Stomach (tissue), 8 donors: ENCODE measurements at regions not wholly inside any gene's neighbourhood (a gene's known extent, or its start where the extent isn't known, plus 50 kb on each side); places are given as distances from the start of the nearest gene placed in this dataset.
A peak's percentile ranks its signal among the peaks of the same experiment; 100 is the strongest.

Experiments used
- DNase-seq, 2 donors: peaks; one replicate each; pipeline versions ENCODE4 v3.0.0 to v3.0.0-alpha.2; 2013 to 2019
- H3K27ac ChIP-seq, 5 donors: fragments of 200-600 bp in 4 of 5; sonication (generic) in 4 of 5; one replicate each; pipeline ENCODE4 v1.5.1; 2013 to 2019; ENCODE audit warnings: mild to moderate bottlenecking in 1 of 5, moderate library complexity in 1 of 5
- H3K27me3 ChIP-seq, 3 donors: fragments of 200-600 bp; sonication (generic); one replicate each; pipeline ENCODE4 v1.5.1; 2017 to 2019; ENCODE audit warnings: mixed run types in 1 of 3
- H3K36me3 ChIP-seq, 4 donors: fragments of 200-600 bp; sonication (generic); 1 replicate in 3 of 4; 2 replicates in 1 of 4; pipeline ENCODE4 v1.5.1; 2016 to 2019
- H3K4me1 ChIP-seq, 4 donors: fragments of 200-600 bp; sonication (generic); one replicate each; pipeline ENCODE4 v1.5.1; 2016 to 2019
- H3K4me3 ChIP-seq, 4 donors: fragments of 200-600 bp; sonication (generic) in 3 of 4; one replicate each; pipeline ENCODE4 v1.5.1; 2016 to 2019; ENCODE audit warnings: mild to moderate bottlenecking in 1 of 4
- H3K9me3 ChIP-seq, 4 donors: fragments of 200-600 bp; sonication (generic); one replicate each; pipeline ENCODE4 v1.5.1; 2016 to 2019
- EP300 ChIP-seq: sonication (generic); formaldehyde crosslinking; IDR thresholded peaks from one replicate; pipeline ENCODE4 v1.6.1; 2017; ENCODE audit warnings: antibody characterized with exemption
- POLR2A ChIP-seq, 4 donors: fragments of 450-650 bp; IDR thresholded peaks; one replicate each; pipeline ENCODE4 v1.6.1; 2016; ENCODE audit warnings: antibody characterized with exemption in 4 of 4, control low read depth in 2 of 4, mild to moderate bottlenecking in 1 of 4, moderate library complexity in 1 of 4
- POLR2AphosphoS5 ChIP-seq, 3 donors: sonication (generic); formaldehyde crosslinking; IDR thresholded peaks; one replicate each; pipeline ENCODE4 v1.6.1; 2016; ENCODE audit warnings: antibody characterized with exemption in 3 of 3
- WGBS, 5 donors: extraction: QIAGEN DNeasy Blood & Tissue Kit in 3 of 5; methylation state at CpG; one replicate each; pipeline versions ENCODE4 v1.1.5 to v1.1.7; 2013 to 2018; 5-methylcytosine and 5-hydroxymethylcytosine counted together
- intact Hi-C: fragments of 100-400 bp; cut with DNase I; formaldehyde crosslinking; loops from one replicate; pipeline ENCODE4 v1.15.1; 2023; ENCODE audit warnings: low total_unique reads
- TF ChIP-seq, protein P1 (sequence below), 7 experiments: fragments of 450-650 bp in 4 of 7; fragments of 200-600 bp in 3 of 7; sonication (generic) in 3 of 7; IDR thresholded peaks; one replicate each; pipeline ENCODE4 v1.5.1; 2016 to 2019; ENCODE audit warnings: antibody characterized with exemption in 7 of 7, control low read depth in 2 of 7, mild to moderate bottlenecking in 1 of 7
- donor health status: healthy with polysubstance abuse.
- donor health status: Bipolar disorder and iron deficiency.
- donor health status: healthy.

DNA sequence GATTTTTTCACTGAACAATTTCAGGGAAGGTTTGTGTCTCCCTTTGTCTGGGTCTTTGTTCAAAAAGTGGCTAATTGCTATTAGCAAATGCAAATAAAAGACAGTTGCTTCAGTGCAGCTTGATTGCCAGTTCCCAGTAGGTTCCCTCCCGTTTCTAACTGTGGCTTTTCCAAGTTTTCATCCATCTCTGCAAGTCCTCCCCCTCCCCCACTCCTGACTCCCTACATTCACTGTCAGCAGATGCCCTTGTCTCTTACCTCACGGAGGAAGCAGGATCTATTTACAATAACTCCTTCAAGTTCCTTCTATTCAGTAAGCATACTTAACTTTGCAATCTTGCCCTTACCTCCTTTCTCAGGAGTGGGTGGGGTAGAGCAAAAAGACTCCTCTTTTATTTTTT lies 55.4 kb upstream of the SCEL start:
- DNase-seq, result peak in 1 of 2 donors; percentile 29
- Histone ChIP-seq H3K36me3 (no peaks in the 10 kb centered on the region), H3K27ac (no peak overlapping the region), H3K4me3 (no peak overlapping the region), H3K9me3 (no peaks in the 10 kb centered on the region), H3K4me1 (peaks cover 0 to 13% (median 3%) of the 10 kb centered on the region in 4 donors), H3K27me3 (no peaks in the 10 kb centered on the region)
- intact Hi-C loops, result no loop called here
- no peak for TF ChIP-seq EP300
- TF ChIP-seq, protein P1, sequence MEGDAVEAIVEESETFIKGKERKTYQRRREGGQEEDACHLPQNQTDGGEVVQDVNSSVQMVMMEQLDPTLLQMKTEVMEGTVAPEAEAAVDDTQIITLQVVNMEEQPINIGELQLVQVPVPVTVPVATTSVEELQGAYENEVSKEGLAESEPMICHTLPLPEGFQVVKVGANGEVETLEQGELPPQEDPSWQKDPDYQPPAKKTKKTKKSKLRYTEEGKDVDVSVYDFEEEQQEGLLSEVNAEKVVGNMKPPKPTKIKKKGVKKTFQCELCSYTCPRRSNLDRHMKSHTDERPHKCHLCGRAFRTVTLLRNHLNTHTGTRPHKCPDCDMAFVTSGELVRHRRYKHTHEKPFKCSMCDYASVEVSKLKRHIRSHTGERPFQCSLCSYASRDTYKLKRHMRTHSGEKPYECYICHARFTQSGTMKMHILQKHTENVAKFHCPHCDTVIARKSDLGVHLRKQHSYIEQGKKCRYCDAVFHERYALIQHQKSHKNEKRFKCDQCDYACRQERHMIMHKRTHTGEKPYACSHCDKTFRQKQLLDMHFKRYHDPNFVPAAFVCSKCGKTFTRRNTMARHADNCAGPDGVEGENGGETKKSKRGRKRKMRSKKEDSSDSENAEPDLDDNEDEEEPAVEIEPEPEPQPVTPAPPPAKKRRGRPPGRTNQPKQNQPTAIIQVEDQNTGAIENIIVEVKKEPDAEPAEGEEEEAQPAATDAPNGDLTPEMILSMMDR (IDR thresholded peaks at IDR 0.05), result no peak
- TF ChIP-seq POLR2AphosphoS5 (IDR thresholded peaks at IDR 0.05), result no peak
- TF ChIP-seq POLR2A (IDR thresholded peaks at IDR 0.05), result no peak
- WGBS, 5 donors, result 17 to 26% (median 21%) methylated on average over 2 of the region's 2 CpGs

DNA sequence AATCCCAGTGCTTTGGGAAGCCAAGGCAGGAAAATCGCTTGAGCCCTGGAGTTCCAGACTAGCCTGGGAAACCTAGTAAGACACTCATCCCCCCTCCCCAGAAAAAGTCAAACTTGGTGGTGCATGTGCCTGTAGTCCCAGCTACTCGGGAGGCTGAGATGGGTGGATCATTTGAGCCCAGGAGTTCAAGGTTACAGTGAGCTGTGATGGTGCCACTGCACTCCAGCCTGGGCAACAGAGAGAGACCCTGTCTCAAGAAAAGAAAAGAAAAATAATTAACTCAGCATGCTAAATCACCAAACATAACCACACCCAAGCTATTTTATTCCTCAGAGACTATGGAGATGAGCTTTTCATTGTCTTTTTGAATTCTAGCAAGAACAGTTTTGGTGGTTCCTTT lies 56.2 kb upstream of the SCEL start:
- 70 to 87% (median 76%) methylated on average over 2 of the region's 2 CpGs for WGBS, 5 donors
- Histone ChIP-seq H3K27me3 (no peaks in the 10 kb centered on the region), H3K36me3 (no peaks in the 10 kb centered on the region), H3K9me3 (no peaks in the 10 kb centered on the region), H3K4me1 (peaks cover 0 to 13% (median 3%) of the 10 kb centered on the region in 4 donors), H3K27ac (no peak overlapping the region), H3K4me3 (no peak overlapping the region)
- no peak for TF ChIP-seq POLR2A (IDR thresholded peaks at IDR 0.05)
- TF ChIP-seq, protein P1 (IDR thresholded peaks at IDR 0.05), result no peak
- no peak for TF ChIP-seq POLR2AphosphoS5 (IDR thresholded peaks at IDR 0.05)
- TF ChIP-seq EP300, result no peak
- intact Hi-C loops, result no loop called here
- no peak for DNase-seq

DNA sequence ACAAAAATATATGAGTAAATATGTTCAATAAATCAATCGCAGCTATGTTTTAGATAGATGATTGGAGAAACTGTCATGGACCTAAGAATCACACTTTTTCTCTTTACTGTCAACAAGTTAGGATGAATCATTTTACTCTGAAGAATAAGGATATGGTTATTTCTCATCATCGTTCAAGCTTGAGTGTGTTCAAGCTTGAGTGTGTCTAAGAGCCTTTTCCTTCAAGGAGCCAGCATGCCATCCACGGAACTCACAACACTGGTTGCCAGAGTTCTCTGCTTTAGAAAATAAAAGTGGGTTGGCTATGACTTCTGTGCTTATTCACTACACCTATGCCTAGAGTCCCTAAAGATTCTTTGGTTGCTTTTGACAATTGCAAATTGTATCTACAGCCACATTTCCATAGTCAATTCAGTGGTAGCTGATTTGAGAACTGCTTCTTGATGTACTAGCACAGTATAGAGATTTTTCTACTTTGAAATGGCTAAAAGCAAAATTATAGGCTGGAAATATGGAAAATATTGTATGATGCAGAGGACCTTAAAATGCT lies 58.1 kb upstream of the SCEL start:
- TF ChIP-seq, protein P1 (IDR thresholded peaks at IDR 0.05), result no peak
- no peak for TF ChIP-seq EP300
- TF ChIP-seq POLR2A (IDR thresholded peaks at IDR 0.05), result no peak
- no peak for TF ChIP-seq POLR2AphosphoS5 (IDR thresholded peaks at IDR 0.05)
- intact Hi-C loops, result no loop called here
- no peaks in the 10 kb centered on the region for H3K9me3 ChIP-seq
- H3K4me3 ChIP-seq, result no peak overlapping the region
- WGBS, 5 donors, result 73 to 79% (median 74%) methylated on average over 3 of the region's 3 CpGs
- H3K27me3 ChIP-seq, result no peaks in the 10 kb centered on the region
- H3K27ac ChIP-seq, result no peak overlapping the region
- peaks cover 0 to 13% (median 3%) of the 10 kb centered on the region in 4 donors for H3K4me1 ChIP-seq
- H3K36me3 ChIP-seq, result no peaks in the 10 kb centered on the region
- no peak for DNase-seq

DNA sequence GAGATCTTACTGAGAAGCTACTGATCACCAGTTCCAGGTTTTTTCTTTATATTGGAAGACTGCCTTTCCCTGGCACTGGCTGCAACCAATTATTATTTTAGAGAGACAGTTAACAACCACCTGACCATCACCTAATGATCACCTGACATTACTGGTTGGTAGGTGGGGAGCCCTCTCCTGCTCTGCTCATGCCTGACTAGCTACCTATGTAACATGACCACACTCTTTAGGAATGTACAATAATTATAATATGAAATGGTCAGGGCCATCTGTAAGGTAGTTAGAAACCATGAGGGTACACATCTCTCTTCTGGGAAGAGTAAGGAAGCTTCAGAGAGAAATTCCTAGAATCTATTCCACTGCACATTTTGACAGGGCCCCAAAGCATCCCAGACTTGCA lies 59.0 kb upstream of the SCEL start:
- intact Hi-C loops, result no loop called here
- Histone ChIP-seq H3K9me3 (no peaks in the 10 kb centered on the region), H3K36me3 (no peaks in the 10 kb centered on the region), H3K4me1 (peaks cover 0 to 13% (median 3%) of the 10 kb centered on the region in 4 donors), H3K27me3 (no peaks in the 10 kb centered on the region), H3K4me3 (no peak overlapping the region), H3K27ac (no peak overlapping the region)
- TF ChIP-seq, protein P1 (IDR thresholded peaks at IDR 0.05), result no peak
- TF ChIP-seq POLR2AphosphoS5 (IDR thresholded peaks at IDR 0.05), result no peak
- no peak for TF ChIP-seq EP300
- no peak for TF ChIP-seq POLR2A (IDR thresholded peaks at IDR 0.05)
- no peak for DNase-seq
